Keratinocyte (primary cell): ENCODE measurements at regions not wholly inside any gene's neighbourhood (a gene's known extent, or its start where the extent isn't known, plus 50 kb on each side); places are given as distances from the start of the nearest gene placed in this dataset.

ENCODE experiments used
- EZH2 ChIP-seq: IDR thresholded peaks from one replicate; pipeline ENCODE4 v1.6.1; 2012; ENCODE audit warnings: inconsistent platforms, mild to moderate bottlenecking, low read length, moderate library complexity
- TF ChIP-seq, protein P1 (sequence below), 3 experiments: IDR thresholded peaks in 1 of 3; conservative IDR thresholded peaks in 1 of 3; optimal IDR thresholded peaks in 1 of 3; 2 replicates in 2 of 3; 3 replicates in 1 of 3; pipeline versions ENCODE3 to v1.5.1; 2011; ENCODE audit warnings: low read length in 3 of 3, mild to moderate bottlenecking in 3 of 3, moderate library complexity in 2 of 3, control low read depth in 1 of 3, inconsistent platforms in 1 of 3; ENCODE audit not compliant: insufficient read depth in 2 of 3; ENCODE audit errors: extremely low read depth in 1 of 3

- TF ChIP-seq, protein P1, sequence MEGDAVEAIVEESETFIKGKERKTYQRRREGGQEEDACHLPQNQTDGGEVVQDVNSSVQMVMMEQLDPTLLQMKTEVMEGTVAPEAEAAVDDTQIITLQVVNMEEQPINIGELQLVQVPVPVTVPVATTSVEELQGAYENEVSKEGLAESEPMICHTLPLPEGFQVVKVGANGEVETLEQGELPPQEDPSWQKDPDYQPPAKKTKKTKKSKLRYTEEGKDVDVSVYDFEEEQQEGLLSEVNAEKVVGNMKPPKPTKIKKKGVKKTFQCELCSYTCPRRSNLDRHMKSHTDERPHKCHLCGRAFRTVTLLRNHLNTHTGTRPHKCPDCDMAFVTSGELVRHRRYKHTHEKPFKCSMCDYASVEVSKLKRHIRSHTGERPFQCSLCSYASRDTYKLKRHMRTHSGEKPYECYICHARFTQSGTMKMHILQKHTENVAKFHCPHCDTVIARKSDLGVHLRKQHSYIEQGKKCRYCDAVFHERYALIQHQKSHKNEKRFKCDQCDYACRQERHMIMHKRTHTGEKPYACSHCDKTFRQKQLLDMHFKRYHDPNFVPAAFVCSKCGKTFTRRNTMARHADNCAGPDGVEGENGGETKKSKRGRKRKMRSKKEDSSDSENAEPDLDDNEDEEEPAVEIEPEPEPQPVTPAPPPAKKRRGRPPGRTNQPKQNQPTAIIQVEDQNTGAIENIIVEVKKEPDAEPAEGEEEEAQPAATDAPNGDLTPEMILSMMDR (optimal IDR thresholded peaks at IDR 0.05 in 1 of 3, IDR thresholded peaks at IDR 0.05 in 1 of 3, conservative IDR thresholded peaks at IDR 0.05 in 1 of 3; ENCODE audit: extremely low read depth in 1 of 3, insufficient read depth in 2 of 3, low read length in 3 of 3), result no peak
- TF ChIP-seq EZH2, result no peak
Observed at GRCh38 chr2:16308816-16309215, 356.8 kb downstream of the CYRIA start.
